Heart left ventricle (tissue), 16 donors: ENCODE measurements at regions not wholly inside any gene's neighbourhood (a gene's known extent, or its start where the extent isn't known, plus 50 kb on each side); places are given as distances from the start of the nearest gene placed in this dataset.

ENCODE experiments used
- ATAC-seq, 4 donors: fragments of 200-7000 bp; cut with Tn5 transposase; one replicate each; pipeline ENCODE4 v1.9.1; 2020 to 2022; ENCODE audit warnings: moderate library complexity in 4 of 4, mild to moderate bottlenecking in 3 of 4, moderate number of reproducible peaks in 1 of 4
- DNase-seq, 5 donors: peaks; one replicate each; pipeline ENCODE4 v3.0.0-alpha.2; 2020
- H3K27ac ChIP-seq, 12 donors: fragments of 200-600 bp; sonication (generic) in 4 of 12; one replicate each; pipeline versions ENCODE4 v1.5.0 to v1.8.0; 2016 to 2022; ENCODE audit warnings: mild to moderate bottlenecking in 2 of 12
- H3K27me3 ChIP-seq, 9 donors: fragments of 200-600 bp; sonication (generic) in 2 of 9; one replicate each; pipeline versions ENCODE4 v1.5.1 to v1.8.0; 2016 to 2022; ENCODE audit warnings: mild to moderate bottlenecking in 3 of 9
- H3K36me3 ChIP-seq, 9 donors: fragments of 200-600 bp; sonication (generic) in 2 of 9; one replicate each; pipeline versions ENCODE4 v1.5.0 to v1.8.0; 2018 to 2022; ENCODE audit warnings: mild to moderate bottlenecking in 2 of 9
- H3K4me1 ChIP-seq, 12 donors: fragments of 200-600 bp; sonication (generic) in 4 of 12; one replicate each; pipeline versions ENCODE4 v1.5.0 to v1.8.0; 2016 to 2022; ENCODE audit warnings: mild to moderate bottlenecking in 3 of 12
- H3K4me3 ChIP-seq, 12 donors: fragments of 200-600 bp; sonication (generic) in 4 of 12; one replicate each; pipeline versions ENCODE4 v1.5.0 to v1.8.0; 2017 to 2022; ENCODE audit warnings: mild to moderate bottlenecking in 9 of 12, moderate library complexity in 4 of 12
- H3K9me3 ChIP-seq, 12 donors: fragments of 200-600 bp; sonication (generic) in 4 of 12; one replicate each; pipeline versions ENCODE4 v1.5.0 to v1.8.0; 2016 to 2022; ENCODE audit warnings: mild to moderate bottlenecking in 1 of 12
- CTCF ChIP-seq, 12 donors: fragments of 200-600 bp; sonication (generic) in 4 of 12; IDR thresholded peaks; one replicate each; pipeline versions ENCODE4 v1.5.0 to v1.8.0; 2018 to 2022; ENCODE audit warnings: antibody characterized with exemption in 12 of 12, mild to moderate bottlenecking in 5 of 12
- POLR2A ChIP-seq, 2 donors: fragments of 450-650 bp; IDR thresholded peaks; one replicate each; pipeline ENCODE4 v1.6.1; 2017; ENCODE audit warnings: antibody characterized with exemption in 2 of 2, mild to moderate bottlenecking in 2 of 2, moderate library complexity in 2 of 2
- WGBS, 4 donors: extraction: QIAGEN DNeasy Blood & Tissue Kit in 2 of 4; methylation state at CpG; one replicate each; pipeline versions ENCODE4 v1.1.5 to v1.1.7; 2013 to 2018; 5-methylcytosine and 5-hydroxymethylcytosine counted together
- intact Hi-C, 10 donors: fragments of 100-400 bp; cut with DNase I; formaldehyde crosslinking; loops; one replicate each; pipeline versions ENCODE4 v1.11.1 to v1.14.2; 2022
- donor health status: ischemic (EF 13 %, LVEDD 7.1; RV severe dilation, severe dysfunction).
- donor health status: healthy with polysubstance abuse.
- donor health status: DM: no; HTN: yes; CAD: no.
- donor health status: DM: no; HTN: no; CAD: no.
- donor health status: ischemic (EF 25% LVEDD 6.9; RV normal size, moderate dysfunction).
- donor health status: ischemic (EF 25% LVEDD 5.7; RV mildly dilated, moderate dysfunction).
- donor health status: healthy.
- donor health status: DM: yes; HTN: yes; CAD: no.
- donor health status: ischemic (EF 35%, LVEDD 5.7; RV mildly dilated, moderate dysfunction).
- donor health status: nonischemic (EF 11% LVEDD 7.7; RV severe dilation, severe dysfunction).
- donor health status: DM: yes; HTN: yes; CAD: no.
- donor health status: PGD.
- donor health status: ischemic (EF 29% LVEDD 5.4; RV normal size, mild dysfunction).
- donor health status: nonischemic (EF 23%, LVEDD 6.1; RV moderate dilation, normal function).

GRCh38 chr22:25361899-25362214 is 142.4 kb downstream of the CRYBB2 start:
- no peak for ATAC-seq
- 64 to 78% (median 69%) methylated on average over 2 to 4 of the region's 4 CpGs for WGBS, 4 donors
- Histone ChIP-seq H3K4me1 (peaks cover 0 to 47% (median 26%) of the 10 kb centered on the region in 12 donors), H3K27me3 (no peaks in the 10 kb centered on the region), H3K4me3 (no peak overlapping the region), H3K9me3 (no peaks in the 10 kb centered on the region), H3K36me3 (peaks cover 0 to 33% (median 27%) of the 10 kb centered on the region in 9 donors), H3K27ac (no peak overlapping the region)
- no peak for DNase-seq
- TF ChIP-seq CTCF (IDR thresholded peaks at IDR 0.05): no peak
- intact Hi-C loops: loop anchor here in 9 of 10 donors (2.0 to 10.0 kb wide), 8 partner anchors 40 to 343 kb away; no protein-coding TSS in a partner anchor

- H3K36me3 ChIP-seq: peaks cover 0 to 28% (median 22%) of the 10 kb centered on the region in 9 donors
- TF ChIP-seq POLR2A (IDR thresholded peaks at IDR 0.05) (no peak), CTCF (IDR thresholded peaks at IDR 0.05) (peak; percentile 75 to 94 (median 86))
- DNase-seq: peak; percentile 61 to 84 (median 67)
- intact Hi-C loops: loop anchor here in 9 of 10 donors (2.0 to 10.0 kb wide), 8 partner anchors 40 to 342 kb away; no protein-coding TSS in a partner anchor
- no peaks in the 10 kb centered on the region for H3K27me3 ChIP-seq
- peak overlapping the region in 1 of 12 donors; percentile 27 for H3K27ac ChIP-seq
- no peak overlapping the region for H3K4me3 ChIP-seq
- no peaks in the 10 kb centered on the region for H3K9me3 ChIP-seq
- ATAC-seq: peak in 3 of 4 donors; percentile 54 to 65 (median 57)
- H3K4me1 ChIP-seq: peaks cover 0 to 47% (median 26%) of the 10 kb centered on the region in 12 donors
- 46 to 58% (median 47%) methylated on average over 13 to 17 of the region's 17 CpGs for WGBS, 4 donors
Observed at GRCh38 chr22:25362215-25362882, 142.9 kb downstream of the CRYBB2 start.

GRCh38 chr22:25362883-25363240 is 143.4 kb downstream of the CRYBB2 start:
- Histone ChIP-seq H3K9me3 (no peaks in the 10 kb centered on the region), H3K4me3 (no peak overlapping the region), H3K4me1 (peaks cover 0 to 49% (median 26%) of the 10 kb centered on the region in 12 donors), H3K27me3 (no peaks in the 10 kb centered on the region), H3K36me3 (peaks cover 0 to 23% (median 17%) of the 10 kb centered on the region in 9 donors), H3K27ac (peak overlapping the region in 1 of 12 donors; percentile 27)
- intact Hi-C loops: loop anchor here in 9 of 10 donors (2.0 to 10.0 kb wide), 8 partner anchors 39 to 342 kb away; no protein-coding TSS in a partner anchor
- ATAC-seq (peak; percentile 23 to 69 (median 47)), DNase-seq (peak in 3 of 5 donors; percentile 43 to 61 (median 58))
- TF ChIP-seq CTCF (IDR thresholded peaks at IDR 0.05) (no peak), POLR2A (IDR thresholded peaks at IDR 0.05) (no peak)
- WGBS, 4 donors: 47 to 70% (median 63%) methylated on average over 6 to 11 of the region's 11 CpGs

GRCh38 chr22:25363474-25363873 is 144.0 kb downstream of the CRYBB2 start:
- H3K4me1 ChIP-seq: peaks cover 0 to 55% (median 28%) of the 10 kb centered on the region in 12 donors

More at GRCh38 chr22:25363474-25363873, 144.0 kb downstream of the CRYBB2 start:
- Histone ChIP-seq H3K36me3 (peaks cover 0 to 17% (median 12%) of the 10 kb centered on the region in 9 donors), H3K9me3 (no peaks in the 10 kb centered on the region), H3K27me3 (no peaks in the 10 kb centered on the region), H3K27ac (no peak overlapping the region), H3K4me3 (no peak overlapping the region)
- intact Hi-C loops: loop anchor here in 9 of 10 donors (2.0 to 10.0 kb wide), 8 partner anchors 39 to 341 kb away; no protein-coding TSS in a partner anchor
- ATAC-seq (no peak), DNase-seq (peak in 1 of 5 donors; percentile 64)
- WGBS, 4 donors: 91 to 96% (median 94%) methylated on average over 8 of the region's 8 CpGs
- no peak for TF ChIP-seq CTCF (IDR thresholded peaks at IDR 0.05)
- no peak for TF ChIP-seq POLR2A (IDR thresholded peaks at IDR 0.05)
